Astrocyte of the spinal cord (primary cell): ENCODE measurements at regions not wholly inside any gene's neighbourhood (a gene's known extent, or its start where the extent isn't known, plus 50 kb on each side); places are given as distances from the start of the nearest gene placed in this dataset.

ENCODE experiments used
- DNase-seq: peaks from one replicate; pipeline ENCODE4 v3.0.0; 2011; ENCODE audit warnings: low read depth, low spot score
- H3K4me3 ChIP-seq: 2 replicates; pipeline ENCODE4 v1.5.1; 2011; ENCODE audit warnings: low read depth, mild to moderate bottlenecking, low read length, moderate library complexity
- CTCF ChIP-seq: IDR thresholded peaks from 2 replicates; pipeline ENCODE4 v1.5.1; 2012; ENCODE audit warnings: low read depth, mild to moderate bottlenecking, low read length, inconsistent platforms
- in situ Hi-C: cut with HindIII; loops from 2 replicates; pipeline ENCODE4 v1.10.0; 2017; ENCODE audit warnings: low sequenced_read_pairs

- no peak for DNase-seq
- in situ Hi-C loops, result no loop called here
- no peak for TF ChIP-seq CTCF
- no peak overlapping the region for H3K4me3 ChIP-seq
Measured at GRCh38 chr5:174401793-174402192, 322.6 kb upstream of the MSX2 start.

- in situ Hi-C loops, result no loop called here
- TF ChIP-seq CTCF, result no peak
- DNase-seq, result no peak
Measured at GRCh38 chr5:174402222-174402812, 322.1 kb upstream of the MSX2 start.

GRCh38 chr5:174404848-174405247 lies 319.5 kb upstream of the MSX2 start:
- no peak for DNase-seq
- TF ChIP-seq CTCF, result no peak
- in situ Hi-C loops, result no loop called here
- H3K4me3 ChIP-seq, result no peak overlapping the region

More at GRCh38 chr5:174402222-174402812, 322.1 kb upstream of the MSX2 start:
- no peak overlapping the region for H3K4me3 ChIP-seq

- TF ChIP-seq CTCF, result peak; percentile 26
- H3K4me3 ChIP-seq, result no peak overlapping the region
- no peak for DNase-seq
- in situ Hi-C loops, result no loop called here
Measured at GRCh38 chr5:174409070-174409469, 315.3 kb upstream of the MSX2 start.

GRCh38 chr5:174409971-174410370 lies 314.4 kb upstream of the MSX2 start:
- no peak for DNase-seq
- H3K4me3 ChIP-seq, result no peak overlapping the region
- no peak for TF ChIP-seq CTCF
- in situ Hi-C loops, result no loop called here

GRCh38 chr5:174410716-174411478 lies 313.5 kb upstream of the MSX2 start:
- H3K4me3 ChIP-seq, result no peak overlapping the region
- in situ Hi-C loops, result no loop called here
- TF ChIP-seq CTCF, result no peak
- DNase-seq, result no peak
